ENCODE measurements at regions not wholly inside any gene's neighbourhood (a gene's known extent, or its start where the extent isn't known, plus 50 kb on each side); places are given as distances from the start of the nearest gene placed in this dataset.

- H3K9ac ChIP-seq (ENCODE audit: extremely low read depth, insufficient read length, low read length), result no peak overlapping the region
- no peak overlapping the region for H2BK5ac ChIP-seq (ENCODE audit: insufficient read length, low read length)
- H3K4me1 ChIP-seq (ENCODE audit: insufficient read depth, low read length), result no peaks in the 10 kb centered on the region
- DNase-seq, result no peak
- no peaks in the 10 kb centered on the region for H3K23me2 ChIP-seq (ENCODE audit: insufficient read length, low read depth, low read length, poor library complexity, severe bottlenecking)
- no peak overlapping the region for H3K4me2 ChIP-seq (ENCODE audit: insufficient read depth, insufficient read length, low read length)
- H3K36me3 Mint-ChIP-seq (ENCODE audit: insufficient read depth in 1 of 3, low read depth in 3 of 3), result no peaks in the 10 kb centered on the region
- no peak overlapping the region for H3K27ac Mint-ChIP-seq
- no peak overlapping the region for H2BK15ac ChIP-seq (ENCODE audit: low read depth, low read length)
- no peak overlapping the region for H2BK20ac ChIP-seq (ENCODE audit: low read depth, low read length, poor library complexity, severe bottlenecking)
- H2BK12ac ChIP-seq (ENCODE audit: insufficient read length, low read depth, low read length), result no peak overlapping the region
- no peaks in the 10 kb centered on the region for H3K9me3 ChIP-seq (ENCODE audit: control insufficient read depth, low read depth, low read length)
- H3K79me1 ChIP-seq (ENCODE audit: insufficient read depth, low read depth, low read length, poor library complexity, severe bottlenecking), result no peaks in the 10 kb centered on the region
- no peak overlapping the region for H2BK120ac ChIP-seq (ENCODE audit: low read depth, low read length, poor library complexity, severe bottlenecking)
- no peak overlapping the region for H4K91ac ChIP-seq (ENCODE audit: insufficient read length, low read depth, low read length)
- no peak overlapping the region for H2AK5ac ChIP-seq (ENCODE audit: insufficient read length, low read length)
- H4K8ac ChIP-seq (replicated peaks; ENCODE audit: insufficient read length, low read depth, low read length), result no peak overlapping the region
- H4K5ac ChIP-seq (ENCODE audit: insufficient read length, low read depth, low read length), result no peak overlapping the region
- H3K4me3 Mint-ChIP-seq, result no peak overlapping the region
- no peaks in the 10 kb centered on the region for H3K9me3 Mint-ChIP-seq
- H3K14ac ChIP-seq (ENCODE audit: insufficient read depth, low read length), result no peak overlapping the region
- H3K4me1 Mint-ChIP-seq, result no peaks in the 10 kb centered on the region; a peak in 1 of 4 replicates
- no peak overlapping the region for H3K56ac ChIP-seq (ENCODE audit: insufficient read length, low read depth, low read length)
- H4K20me1 ChIP-seq (ENCODE audit: control insufficient read depth, insufficient read depth, insufficient read length), result no peaks in the 10 kb centered on the region
- H3K23ac ChIP-seq (ENCODE audit: insufficient read length, low read depth, low read length), result no peak overlapping the region
- no peak for TF ChIP-seq CTCF (conservative IDR thresholded peaks at IDR 0.05)
- H3K18ac ChIP-seq (ENCODE audit: insufficient read length, low read depth, low read length), result no peak overlapping the region
- no peaks in the 10 kb centered on the region for H3K27me3 ChIP-seq (ENCODE audit: insufficient read depth, low read length)
- no peaks in the 10 kb centered on the region; the same call in 1 of the 2 replicates for H3K79me2 ChIP-seq (ENCODE audit: insufficient read depth, low read length)
- no peak overlapping the region for H3K4ac ChIP-seq (ENCODE audit: low read depth, low read length)
- no peak overlapping the region for H3T11ph ChIP-seq (ENCODE audit: low read length)
- H3K27me3 Mint-ChIP-seq (ENCODE audit: low read depth), result no peaks in the 10 kb centered on the region
- no peak overlapping the region for H3K27ac ChIP-seq (ENCODE audit: insufficient read length, low read depth, low read length)
- no peak overlapping the region for H2AFZ ChIP-seq (ENCODE audit: low read length)
Observed at GRCh38 chr2:177340158-177340557, 52.4 kb upstream of the AGPS start.

All from H9 (cell line).